ENCODE measurements at regions not wholly inside any gene's neighbourhood (a gene's known extent, or its start where the extent isn't known, plus 50 kb on each side); places are given as distances from the start of the nearest gene placed in this dataset.

GRCh38 chr10:100614429-100615095 lies 78.8 kb downstream of the HIF1AN start:
- H3K79me2 ChIP-seq (ENCODE audit: insufficient read depth, low read length) = no peaks in the 10 kb centered on the region
- no peak overlapping the region for H3K4me3 ChIP-seq (replicated peaks in 1 of 2; ENCODE audit: low read depth in 1 of 2, low read length in 2 of 2)
- no peak for TF ChIP-seq ELF1 (IDR thresholded peaks at IDR 0.05; ENCODE audit: borderline replicate concordance, low read depth)
- no peak for TF ChIP-seq ZFX (IDR thresholded peaks at IDR 0.05)
- TF ChIP-seq EZH2phosphoT487 (IDR thresholded peaks at IDR 0.05; ENCODE audit: borderline replicate concordance) = no peak
- TF ChIP-seq SIN3A (IDR thresholded peaks at IDR 0.05; ENCODE audit: low read depth) = no peak
- TF ChIP-seq CTCF (IDR thresholded peaks at IDR 0.05 in 2 of 3, conservative IDR thresholded peaks at IDR 0.05 in 1 of 3; ENCODE audit: borderline replicate concordance in 1 of 3, insufficient read depth in 1 of 3, low read depth in 2 of 3, low read length in 2 of 3) = no peak
- no peak for TF ChIP-seq EGR1 (IDR thresholded peaks at IDR 0.05; ENCODE audit: low read depth)
- TF ChIP-seq CEBPB (IDR thresholded peaks at IDR 0.05; ENCODE audit: low read depth) = no peak
- TF ChIP-seq JUND (IDR thresholded peaks at IDR 0.05) = no peak
- TF ChIP-seq YY1 (IDR thresholded peaks at IDR 0.05; ENCODE audit: extremely low read depth, insufficient replicate concordance, low read depth, low read length) = no peak
- TF ChIP-seq ATF3 (IDR thresholded peaks at IDR 0.05) = no peak
- no peak for TF ChIP-seq POLR2AphosphoS5 (IDR thresholded peaks at IDR 0.05; ENCODE audit: low read depth, low read length)
- peaks cover 26% of the 10 kb centered on the region; the same call in 1 of the 2 replicates for H3K27me3 ChIP-seq (ENCODE audit: insufficient read depth, low read length)
- DNase-seq (ENCODE audit: low read depth, low spot score) (no peak), ATAC-seq (no peak)
- H3K9me2 ChIP-seq (ENCODE audit: insufficient read depth) = no peaks in the 10 kb centered on the region
- intact Hi-C loops (cut with micrococcal nuclease) = no loop called here
- no peak overlapping the region for H3K9ac ChIP-seq (ENCODE audit: low read length)
- H3K36me3 ChIP-seq (ENCODE audit: control insufficient read depth in 1 of 2, insufficient read depth in 2 of 2, low read length in 2 of 2) = no peaks in the 10 kb centered on the region
- POLR2A ChIA-PET = no interaction called here
- H3K4me1 ChIP-seq (ENCODE audit: control insufficient read depth in 1 of 2, insufficient read depth in 2 of 2, low read length in 2 of 2) = no peaks in the 10 kb centered on the region
- H3K27ac ChIP-seq (ENCODE audit: low read depth, low read length) = no peak overlapping the region
- RAD21 ChIA-PET (ENCODE audit: low non-redundant PET in 1 of 2, low total read pairs in 2 of 2, uncharacterized antibody in 2 of 2, unreplicated experiment in 2 of 2) = no interaction called here
- no peaks in the 10 kb centered on the region for H3K9me3 ChIP-seq (ENCODE audit: control insufficient read depth in 1 of 2, insufficient read depth in 1 of 2, low read depth in 1 of 2, low read length in 2 of 2)
- no peaks in the 10 kb centered on the region for H4K20me1 ChIP-seq (ENCODE audit: insufficient read depth)
- no peak overlapping the region for H2AFZ ChIP-seq (ENCODE audit: low read depth, low read length, poor library complexity, severe bottlenecking)
- no TSS peak for BruUV-seq (replicated peaks)
- CTCF ChIA-PET = no interaction called here
- no peak overlapping the region for H3K4me2 ChIP-seq (ENCODE audit: low read length)

All from HCT116 (cell line).